DND-41 (cell line): ENCODE measurements at regions not wholly inside any gene's neighbourhood (a gene's known extent, or its start where the extent isn't known, plus 50 kb on each side); places are given as distances from the start of the nearest gene placed in this dataset.

Source experiments
- EZH2 ChIP-seq: IDR thresholded peaks from 3 replicates; pipeline ENCODE4 v1.6.1; 2012; ENCODE audit warnings: borderline replicate concordance, low read depth, mild to moderate bottlenecking, moderate library complexity, low read length, inconsistent platforms; ENCODE audit not compliant: severe bottlenecking
- TF ChIP-seq, protein P1 (sequence below): IDR thresholded peaks from 2 replicates; pipeline ENCODE4 v1.5.1; 2012; ENCODE audit warnings: borderline replicate concordance, low read length, moderate library complexity, mild to moderate bottlenecking; ENCODE audit not compliant: poor library complexity, severe bottlenecking; ENCODE audit errors: extremely low read depth

DNA sequence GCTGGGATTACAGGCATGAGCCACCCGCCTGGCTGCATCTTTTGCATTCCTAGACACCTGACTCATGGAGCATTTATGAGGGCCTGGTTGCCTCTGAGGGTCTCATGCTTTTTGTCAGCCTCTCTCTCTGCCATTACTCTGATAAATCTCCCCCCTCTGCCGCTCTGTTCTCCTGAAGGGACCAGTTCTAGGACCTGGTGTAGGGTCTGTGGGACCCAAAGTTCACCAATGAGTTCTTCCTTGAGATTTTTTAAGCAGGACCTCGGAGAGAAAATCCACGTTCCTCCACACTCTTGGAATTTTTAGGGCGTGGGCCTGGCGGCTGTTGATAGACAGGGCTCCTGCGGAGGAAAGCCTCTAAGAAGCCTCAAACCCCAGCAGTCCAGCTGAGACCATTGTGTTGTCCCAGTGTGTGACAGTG is 91.9 kb upstream of the ERRFI1 start:
- TF ChIP-seq, protein P1, sequence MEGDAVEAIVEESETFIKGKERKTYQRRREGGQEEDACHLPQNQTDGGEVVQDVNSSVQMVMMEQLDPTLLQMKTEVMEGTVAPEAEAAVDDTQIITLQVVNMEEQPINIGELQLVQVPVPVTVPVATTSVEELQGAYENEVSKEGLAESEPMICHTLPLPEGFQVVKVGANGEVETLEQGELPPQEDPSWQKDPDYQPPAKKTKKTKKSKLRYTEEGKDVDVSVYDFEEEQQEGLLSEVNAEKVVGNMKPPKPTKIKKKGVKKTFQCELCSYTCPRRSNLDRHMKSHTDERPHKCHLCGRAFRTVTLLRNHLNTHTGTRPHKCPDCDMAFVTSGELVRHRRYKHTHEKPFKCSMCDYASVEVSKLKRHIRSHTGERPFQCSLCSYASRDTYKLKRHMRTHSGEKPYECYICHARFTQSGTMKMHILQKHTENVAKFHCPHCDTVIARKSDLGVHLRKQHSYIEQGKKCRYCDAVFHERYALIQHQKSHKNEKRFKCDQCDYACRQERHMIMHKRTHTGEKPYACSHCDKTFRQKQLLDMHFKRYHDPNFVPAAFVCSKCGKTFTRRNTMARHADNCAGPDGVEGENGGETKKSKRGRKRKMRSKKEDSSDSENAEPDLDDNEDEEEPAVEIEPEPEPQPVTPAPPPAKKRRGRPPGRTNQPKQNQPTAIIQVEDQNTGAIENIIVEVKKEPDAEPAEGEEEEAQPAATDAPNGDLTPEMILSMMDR, result no peak
- no peak for TF ChIP-seq EZH2
